ENCODE measurements at regions not wholly inside any gene's neighbourhood (a gene's known extent, or its start where the extent isn't known, plus 50 kb on each side); places are given as distances from the start of the nearest gene placed in this dataset.
"Not testable (repeated sequence)": the region's sequence is repeated elsewhere in the genome, so short reads cannot be mapped to it uniquely, and the experiment has no call there.

DNA sequence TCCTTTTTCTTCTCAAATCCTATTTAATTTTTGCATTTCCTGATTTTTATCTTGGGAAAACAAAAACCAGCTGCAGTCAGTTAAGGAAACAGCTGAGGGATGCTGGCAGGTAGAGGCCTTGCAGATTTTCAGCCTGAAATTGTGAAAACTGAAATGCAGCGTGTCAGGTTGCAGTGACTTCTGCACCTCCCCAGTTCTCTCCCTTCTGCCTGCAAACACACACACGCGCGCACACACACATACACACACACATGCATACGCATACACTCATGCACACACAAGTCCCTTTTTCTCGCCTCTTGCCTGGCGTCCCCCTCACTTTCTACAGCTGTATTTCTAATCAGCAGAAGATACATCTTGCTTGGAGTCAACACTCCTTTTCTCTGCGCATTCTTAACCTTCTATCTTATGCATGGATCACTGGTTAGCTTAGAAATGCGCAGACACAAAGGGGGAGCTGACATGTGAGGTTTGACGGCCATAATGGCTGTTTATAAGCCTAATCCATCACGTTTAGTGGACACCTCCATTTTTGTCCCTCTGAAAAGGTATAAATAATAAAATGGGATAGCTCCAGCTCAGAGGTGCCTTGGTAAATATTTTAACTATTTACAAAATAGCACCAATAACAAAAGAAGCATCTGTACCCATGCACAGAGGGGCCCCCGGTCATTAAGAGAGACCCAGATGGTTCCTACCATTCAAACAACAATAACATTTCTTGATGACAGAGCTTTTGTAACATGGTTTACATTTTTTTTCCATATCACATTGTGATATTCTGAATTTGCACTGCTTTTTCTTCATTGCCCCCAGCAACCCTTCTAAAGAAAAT lies 392.1 kb upstream of the SALL1 start:
- no peak for DNase-seq (ENCODE audit: low spot score)

DNA sequence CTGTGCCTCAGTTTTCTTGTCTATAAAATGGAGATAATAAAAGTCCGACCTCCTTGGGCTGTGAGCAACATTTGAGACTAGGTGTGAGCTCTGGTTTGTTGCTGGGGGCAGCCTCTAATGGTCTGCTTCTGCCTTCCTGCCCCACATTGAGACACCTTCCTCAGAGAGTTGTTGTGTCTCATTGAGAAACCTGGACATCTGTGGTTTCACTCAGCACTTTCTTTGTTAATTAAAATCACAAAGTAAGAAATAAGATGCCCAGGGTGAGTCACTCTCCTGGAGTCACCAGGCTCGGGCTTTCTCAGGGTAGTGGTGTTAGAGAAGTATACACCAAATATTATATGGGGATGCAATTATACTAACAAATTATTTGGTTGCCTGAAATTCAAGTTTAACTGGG lies 389.2 kb upstream of the SALL1 start:
- peak; percentile 14 for DNase-seq (ENCODE audit: low spot score)

DNA sequence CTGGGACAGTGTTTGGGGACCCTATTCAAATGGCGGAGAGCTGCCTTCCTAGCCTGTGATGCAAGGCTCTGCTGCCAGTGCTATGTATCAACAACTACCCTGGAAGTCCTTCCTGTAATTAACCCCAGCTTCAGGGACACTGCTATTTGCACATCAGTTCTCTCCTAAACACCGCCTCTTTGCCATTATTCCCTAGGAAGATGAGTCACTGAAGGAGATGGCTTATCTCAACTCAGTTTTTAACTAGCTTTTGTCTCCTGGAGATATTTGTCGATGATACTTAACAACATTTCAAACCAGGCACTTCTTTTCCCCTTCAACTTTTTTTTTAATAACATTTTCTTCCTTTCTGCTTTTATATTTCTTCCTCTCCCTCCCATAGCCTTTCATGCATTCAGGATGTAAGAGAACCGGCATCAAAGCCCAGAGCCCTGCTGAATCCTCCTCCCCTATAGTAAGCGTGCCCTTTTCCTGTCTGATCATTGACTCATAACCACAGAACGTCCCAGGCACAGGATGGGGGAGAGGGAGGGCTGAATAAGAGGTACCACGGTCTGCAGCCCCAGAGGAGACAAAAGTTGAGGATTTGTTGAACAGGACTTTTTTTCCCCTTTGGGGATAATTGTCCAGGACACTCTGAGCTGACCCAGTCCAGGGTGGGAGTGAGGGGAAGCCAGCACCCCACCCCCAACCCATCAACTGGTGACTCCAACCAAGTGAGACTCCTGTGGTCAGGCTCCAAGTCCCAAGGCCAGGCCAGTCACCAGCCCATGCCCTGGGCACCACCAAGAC lies 387.8 kb upstream of the SALL1 start:
- peak; percentile 88 for DNase-seq (ENCODE audit: low spot score)

DNA sequence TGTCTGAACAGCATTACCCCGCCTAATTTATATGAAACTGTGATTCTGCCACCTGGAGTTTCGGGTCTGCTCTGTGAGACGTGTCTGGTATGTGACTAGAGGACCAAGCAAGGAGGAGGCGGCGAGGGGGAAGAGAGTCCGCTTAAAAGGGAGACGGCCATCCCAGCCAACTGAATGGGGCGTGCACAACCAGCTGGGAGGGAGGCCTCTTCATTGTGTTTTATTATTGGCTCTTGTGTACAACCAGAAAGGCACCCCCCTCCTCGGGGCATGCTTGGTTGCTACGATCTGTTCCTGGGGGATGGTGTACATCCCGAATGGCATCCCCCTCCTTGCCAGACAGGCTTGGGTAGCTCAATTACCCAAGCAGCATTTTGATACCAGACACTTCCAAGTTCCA lies 384.5 kb upstream of the SALL1 start:
- DNase-seq (ENCODE audit: low spot score): no peak

DNA sequence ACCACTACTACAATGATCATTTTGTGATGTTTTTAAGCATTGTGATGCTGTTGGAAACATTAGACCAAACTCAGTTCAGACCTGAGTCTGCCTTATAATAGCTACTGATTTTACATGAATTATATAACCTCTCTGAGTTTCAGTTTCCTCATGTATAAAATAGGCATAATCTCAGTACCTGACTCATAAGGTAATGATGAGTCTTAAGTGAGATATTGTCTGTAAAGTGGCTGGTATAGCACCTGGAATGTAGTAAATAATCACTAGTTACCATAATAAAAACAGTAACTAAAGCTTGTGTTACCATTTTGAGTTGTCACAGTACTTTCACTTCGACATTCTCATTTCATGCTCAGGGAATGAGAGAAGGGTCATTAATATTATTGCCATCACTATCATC lies 381.5 kb upstream of the SALL1 start:
- no peak for DNase-seq (ENCODE audit: low spot score)

DNA sequence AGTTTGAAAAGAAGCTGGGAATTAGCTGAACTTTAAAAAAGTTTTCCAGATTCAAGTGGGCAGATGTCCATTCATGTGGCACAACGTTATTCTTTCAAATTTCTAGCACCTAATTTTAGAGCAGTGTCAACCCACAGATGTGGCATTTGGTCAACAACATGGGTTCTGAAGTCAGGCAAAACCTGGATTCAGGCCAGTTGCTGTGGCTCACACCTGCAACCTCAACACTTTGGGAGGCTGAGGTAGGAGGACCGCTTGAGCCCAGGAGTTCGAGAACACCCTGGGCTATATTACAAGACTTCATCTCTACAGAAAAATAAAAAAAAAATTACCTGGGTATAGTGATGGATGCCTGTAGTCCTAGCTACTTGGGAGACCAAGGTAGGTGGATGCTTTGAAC lies 380.2 kb upstream of the SALL1 start:
- no peak for DNase-seq (ENCODE audit: low spot score)

DNA sequence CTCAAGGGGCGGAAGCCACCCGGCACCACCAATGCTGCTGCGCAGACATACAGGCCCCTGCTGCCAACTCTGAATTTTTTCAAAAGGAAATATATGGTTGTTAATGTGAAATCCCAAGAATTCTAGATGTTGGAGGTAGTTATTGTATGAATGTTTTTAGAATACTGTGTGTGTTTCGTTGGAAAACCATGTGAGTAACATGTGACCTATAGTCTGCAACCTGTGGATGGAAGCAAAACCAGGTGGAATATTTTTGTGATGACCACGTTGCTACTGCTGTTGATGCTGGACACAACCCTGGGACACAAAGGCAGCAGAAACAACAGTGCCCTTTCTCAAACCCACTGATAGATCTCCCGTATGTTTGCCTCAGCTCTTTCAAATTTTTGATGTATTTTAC lies 376.3 kb upstream of the SALL1 start:
- no peak for DNase-seq (ENCODE audit: low spot score)

DNA sequence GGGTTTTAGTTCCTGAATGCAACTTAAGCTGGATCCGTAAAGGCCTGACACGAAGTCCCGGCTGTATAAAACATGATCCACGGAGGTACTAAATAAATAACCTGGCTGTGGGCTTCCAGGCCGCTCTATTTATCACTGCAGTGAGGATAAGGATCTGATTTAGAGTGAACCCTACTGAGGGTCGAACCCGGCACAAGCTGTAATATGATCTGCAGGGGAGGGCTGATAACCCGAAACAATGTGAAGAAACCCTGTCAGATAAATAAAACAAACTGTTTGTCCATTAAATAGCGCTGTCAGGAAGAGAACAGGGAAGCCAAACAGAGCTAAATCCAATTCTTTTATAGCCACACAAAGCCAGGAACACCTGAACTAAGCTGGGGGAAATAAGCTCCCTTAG lies 375.6 kb upstream of the SALL1 start:
- DNase-seq (ENCODE audit: low spot score): no peak

DNA sequence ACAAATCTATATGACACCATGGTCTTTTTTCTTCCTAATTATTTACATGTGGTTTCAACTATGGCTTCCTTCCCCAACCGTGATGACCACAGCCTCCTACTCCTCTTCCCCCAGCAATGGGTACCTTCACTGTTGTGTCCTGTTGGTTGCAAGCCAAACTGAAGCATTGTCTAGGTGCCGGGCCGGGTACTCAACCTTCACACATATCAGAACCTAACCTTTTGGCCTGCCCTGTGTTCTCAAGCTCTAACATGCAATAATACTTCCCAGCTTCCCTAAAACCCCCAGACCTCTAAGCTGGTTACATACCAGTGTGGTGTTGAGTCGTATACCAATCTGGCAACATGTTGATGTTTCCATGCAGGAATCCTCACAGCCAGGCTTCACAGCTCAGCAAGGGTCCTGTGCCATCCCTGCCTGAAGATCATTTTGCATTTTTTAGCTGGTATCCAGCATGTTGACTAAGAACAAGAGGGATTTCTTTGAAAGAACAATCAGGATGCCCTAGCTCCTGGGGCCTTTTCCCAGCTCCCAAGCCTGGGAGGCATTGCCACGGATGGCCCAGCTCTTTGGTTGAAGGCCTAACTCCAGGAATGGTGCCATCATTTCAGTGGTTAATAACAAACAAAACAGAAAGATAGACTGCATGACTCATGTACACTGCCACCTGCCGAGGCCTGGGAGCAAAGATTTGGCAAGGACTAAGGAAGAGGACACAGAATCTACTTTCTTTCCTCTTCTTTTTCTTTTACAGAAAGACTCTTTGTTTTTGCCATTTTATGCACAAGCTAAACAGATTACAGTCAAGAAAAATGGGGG lies 373.7 kb upstream of the SALL1 start:
- DNase-seq (ENCODE audit: low spot score): peak; percentile 24

DNA sequence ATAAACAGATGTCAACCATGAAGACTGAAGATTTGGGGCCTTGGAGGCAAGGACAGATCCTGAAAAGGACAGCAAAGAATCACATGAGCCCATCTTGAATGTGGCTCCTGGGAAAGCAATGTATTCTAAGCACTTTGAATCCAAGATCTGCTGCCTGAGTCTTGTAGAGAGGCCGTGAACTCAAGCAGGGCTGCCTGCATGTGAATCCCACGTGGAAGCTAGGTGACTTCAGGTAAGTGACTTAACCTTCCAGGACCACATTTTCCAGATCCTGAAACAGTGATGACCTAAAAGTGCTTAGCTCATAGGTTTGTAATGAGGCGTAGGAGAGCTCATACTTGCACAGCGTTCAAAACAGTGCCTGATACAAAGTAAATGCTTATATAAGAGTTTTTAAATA lies 373.0 kb upstream of the SALL1 start:
- DNase-seq (ENCODE audit: low spot score): no peak

DNA sequence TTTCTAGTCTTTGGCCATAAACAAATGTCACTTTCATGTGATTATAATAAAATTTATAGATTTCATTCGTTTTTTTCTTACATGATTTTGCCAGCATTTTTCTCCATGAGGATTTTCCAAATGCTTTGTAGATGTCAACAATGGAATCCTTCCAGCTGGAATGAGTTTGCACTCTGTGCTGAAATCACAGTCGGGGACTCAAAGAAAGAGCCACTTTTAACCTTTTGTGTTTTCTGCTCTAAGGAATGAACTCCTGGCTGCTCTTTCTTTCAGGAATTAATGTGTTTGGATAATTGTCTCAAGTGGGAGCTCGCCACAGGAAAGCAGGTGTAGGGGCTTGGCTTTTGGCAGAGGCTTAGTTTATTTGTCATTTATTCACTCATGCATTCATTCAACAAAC lies 372.3 kb upstream of the SALL1 start:
- DNase-seq (ENCODE audit: low spot score): no peak

DNA sequence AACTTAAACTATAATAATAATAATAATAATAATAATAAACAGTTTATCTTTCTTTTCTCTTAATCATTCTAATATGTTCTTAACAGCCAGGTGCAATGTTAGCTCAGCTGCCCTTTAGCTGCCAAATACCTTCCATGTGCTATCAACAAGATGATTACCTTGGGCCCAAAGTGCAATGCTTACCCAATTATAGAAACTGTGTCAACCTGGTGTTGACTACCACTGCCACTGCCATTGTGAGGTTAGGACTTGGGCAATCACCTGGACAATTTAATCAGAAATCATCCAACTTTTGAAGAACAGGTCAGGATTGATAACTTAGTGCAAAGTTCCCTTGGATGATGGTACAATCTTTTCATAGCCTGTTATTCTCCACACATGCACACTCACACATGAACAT lies 371.8 kb upstream of the SALL1 start:
- no peak for DNase-seq (ENCODE audit: low spot score)

DNA sequence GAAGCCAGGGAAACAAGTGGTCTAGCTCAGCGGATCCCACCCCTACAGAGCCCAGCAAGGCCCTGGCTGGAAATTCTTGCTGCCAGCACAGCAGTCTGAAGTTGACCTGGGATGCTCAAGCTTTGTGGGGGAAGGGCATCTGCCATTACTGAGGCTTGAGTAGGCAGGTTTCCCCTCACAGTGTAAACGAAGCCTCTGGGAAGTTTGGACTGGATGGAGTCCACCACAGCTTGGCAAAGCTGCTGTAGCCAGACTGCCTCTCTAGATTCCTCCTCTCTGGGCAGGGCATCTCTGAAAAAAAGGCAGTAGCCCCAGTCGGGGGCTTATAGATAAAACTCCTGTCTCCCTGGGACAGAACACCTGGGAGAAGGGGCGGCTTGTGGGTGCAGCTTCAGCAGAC lies 365.9 kb upstream of the SALL1 start:
- DNase-seq (ENCODE audit: low spot score): not testable (repeated sequence)

DNA sequence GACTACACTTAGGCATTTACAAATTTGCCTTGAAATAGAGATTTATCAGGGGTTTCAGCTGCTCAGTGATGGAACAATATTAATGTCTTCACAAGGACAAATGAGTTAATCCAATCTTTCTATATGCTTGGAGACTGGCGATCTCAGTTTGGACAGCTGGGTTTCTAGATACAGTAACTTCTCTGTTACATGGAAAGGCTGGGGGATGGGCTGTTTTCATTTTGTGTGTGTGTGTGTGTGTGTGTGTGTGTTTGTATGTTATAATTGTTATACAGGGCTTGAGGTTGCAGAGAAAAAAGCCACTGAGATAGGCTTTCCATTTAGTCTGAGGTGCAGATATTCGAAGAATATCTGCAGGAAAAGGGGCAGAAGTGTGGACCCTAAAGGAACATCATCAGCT lies 359.3 kb upstream of the SALL1 start:
- no peak for DNase-seq (ENCODE audit: low spot score)

DNA sequence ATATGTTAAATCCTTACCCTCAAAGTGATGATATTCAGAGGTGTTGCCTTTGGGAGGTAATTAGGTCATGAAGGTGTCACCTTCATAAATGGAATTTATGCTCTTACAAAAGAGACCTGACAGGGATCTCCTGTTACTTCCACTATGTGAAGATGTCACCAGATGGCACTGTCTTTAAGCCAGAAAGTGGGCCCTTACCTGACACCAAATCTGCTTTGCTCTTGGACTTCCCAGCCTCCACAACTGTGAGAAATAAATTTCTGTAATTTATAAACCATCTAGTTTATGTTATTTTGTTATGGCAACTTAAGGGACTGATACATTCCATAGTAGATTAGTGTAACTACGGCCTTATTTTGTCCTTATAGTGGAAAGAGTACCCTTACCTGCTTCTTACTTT lies 358.3 kb upstream of the SALL1 start:
- DNase-seq (ENCODE audit: low spot score): no peak

DNA sequence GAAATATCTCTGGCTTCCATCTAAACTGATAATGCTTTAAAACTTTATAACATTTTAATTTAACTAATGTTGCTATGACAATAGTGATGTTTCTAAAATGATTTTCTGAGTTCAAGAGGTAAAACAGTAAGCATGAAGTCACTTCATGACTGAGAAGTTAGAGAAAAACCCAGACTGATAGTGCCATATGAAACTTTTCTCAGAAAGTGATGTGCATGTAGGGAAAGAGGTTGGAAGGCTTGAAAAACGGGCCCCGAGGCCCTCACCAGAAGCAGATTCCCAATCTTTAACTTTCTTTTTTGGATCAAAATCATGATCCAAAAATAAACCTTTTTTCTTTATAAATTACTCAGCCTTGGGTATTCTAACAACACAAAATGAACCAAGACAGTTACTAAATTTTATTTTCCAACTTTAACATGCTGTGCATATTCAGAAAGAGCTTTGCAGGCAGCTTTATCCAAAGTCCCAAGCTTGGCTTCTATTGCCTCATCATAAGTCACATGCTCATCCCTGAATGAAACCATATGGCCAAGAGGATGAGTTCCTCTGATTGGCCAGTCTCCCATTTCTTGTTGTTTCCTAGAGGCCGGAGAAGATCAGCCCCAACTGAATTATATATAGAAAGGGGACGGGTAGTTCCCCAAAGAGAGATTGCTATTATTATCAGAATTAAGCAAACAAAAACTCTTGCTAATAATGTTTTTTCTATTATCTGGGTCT lies 357.6 kb upstream of the SALL1 start:
- no peak for DNase-seq (ENCODE audit: low spot score)

DNA sequence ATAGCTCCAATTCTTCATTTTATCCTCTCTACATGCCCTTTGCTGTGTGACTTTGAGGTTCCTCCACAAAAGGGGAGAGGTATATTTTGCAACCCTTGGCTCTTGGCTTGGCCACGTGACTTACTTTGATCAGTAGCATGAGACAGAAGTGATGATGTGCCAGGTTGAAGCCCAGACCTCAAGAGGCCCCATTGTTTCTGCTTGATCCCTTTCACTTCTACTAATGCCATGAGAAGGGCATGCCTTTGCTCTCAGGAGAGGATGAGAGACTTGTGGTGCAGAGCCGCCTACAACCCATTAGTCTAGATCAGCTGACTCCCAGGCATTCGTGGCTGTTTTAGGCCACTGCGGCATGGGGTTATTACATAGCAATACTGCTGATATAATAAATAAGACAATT lies 356.2 kb upstream of the SALL1 start:
- DNase-seq (ENCODE audit: low spot score): peak; percentile 51

DNA sequence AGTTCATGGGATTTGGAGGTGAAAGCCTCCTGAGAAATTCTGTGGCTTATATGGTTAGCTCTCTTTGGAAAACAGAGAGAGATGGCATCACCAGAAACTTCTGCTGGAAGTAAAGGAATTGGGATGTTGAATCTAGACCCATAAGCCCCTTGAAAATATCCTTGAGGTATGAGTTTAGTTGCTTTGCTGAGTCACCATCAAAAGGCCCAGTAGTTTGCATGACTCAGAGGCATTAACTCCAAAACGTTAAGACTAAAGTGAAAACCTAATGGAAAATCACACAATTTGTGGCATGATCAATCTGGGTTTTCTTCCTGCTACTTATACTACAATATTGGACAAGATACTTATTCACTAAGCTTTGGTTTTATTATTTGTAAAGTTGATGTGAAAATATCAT lies 349.2 kb upstream of the SALL1 start:
- no peak for DNase-seq (ENCODE audit: low spot score)

DNA sequence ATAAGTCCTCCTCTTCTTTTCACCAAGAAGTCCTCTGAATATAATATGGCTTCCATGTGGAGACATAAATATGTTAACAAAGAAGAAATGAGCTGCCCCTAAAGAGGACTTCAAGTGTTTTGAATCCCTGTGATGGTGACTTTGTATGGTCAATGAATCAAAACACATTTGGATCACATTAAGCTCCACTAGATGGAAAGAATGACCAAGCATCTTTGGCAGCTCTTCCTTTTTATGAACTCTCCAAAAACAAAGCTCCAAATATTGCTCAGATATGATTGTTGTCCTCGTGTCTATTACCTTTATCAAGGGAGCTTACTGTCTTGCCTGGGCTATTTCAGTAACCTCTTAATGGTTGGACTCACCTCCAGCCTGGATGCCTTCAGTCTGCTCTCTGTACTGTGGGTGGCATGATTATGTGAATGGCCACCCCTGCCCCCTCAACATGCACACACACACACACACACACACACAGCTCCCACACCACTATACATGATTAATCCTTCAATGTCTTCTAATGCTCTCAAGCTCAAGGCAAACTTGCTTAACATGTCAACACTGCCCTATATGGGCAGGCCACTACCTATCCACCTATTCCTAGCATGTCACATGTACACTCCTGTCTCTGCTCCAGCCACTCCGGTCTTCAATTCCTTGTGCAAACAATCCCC lies 346.6 kb upstream of the SALL1 start:
- no peak for DNase-seq (ENCODE audit: low spot score)

DNA sequence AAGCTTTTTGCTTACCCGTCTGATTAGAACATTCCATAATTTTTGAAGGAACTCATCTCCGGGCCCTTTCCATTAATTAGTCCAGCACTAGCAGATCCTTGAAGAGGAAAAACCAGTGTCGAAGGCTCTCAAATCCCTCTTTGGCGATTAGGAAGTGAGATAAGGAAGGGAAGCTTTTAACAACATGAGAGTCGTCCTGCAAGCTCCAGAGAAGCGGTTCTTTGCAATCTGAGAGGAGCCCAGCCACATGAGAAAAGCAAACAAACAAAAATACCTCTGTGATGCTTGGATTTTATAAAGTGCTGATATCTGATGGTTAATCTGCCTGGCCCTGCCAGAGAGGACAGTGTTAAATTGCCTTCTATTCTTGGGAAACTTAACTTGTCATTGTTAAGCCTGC lies 339.8 kb upstream of the SALL1 start:
- no peak for DNase-seq (ENCODE audit: low spot score)

DNA sequence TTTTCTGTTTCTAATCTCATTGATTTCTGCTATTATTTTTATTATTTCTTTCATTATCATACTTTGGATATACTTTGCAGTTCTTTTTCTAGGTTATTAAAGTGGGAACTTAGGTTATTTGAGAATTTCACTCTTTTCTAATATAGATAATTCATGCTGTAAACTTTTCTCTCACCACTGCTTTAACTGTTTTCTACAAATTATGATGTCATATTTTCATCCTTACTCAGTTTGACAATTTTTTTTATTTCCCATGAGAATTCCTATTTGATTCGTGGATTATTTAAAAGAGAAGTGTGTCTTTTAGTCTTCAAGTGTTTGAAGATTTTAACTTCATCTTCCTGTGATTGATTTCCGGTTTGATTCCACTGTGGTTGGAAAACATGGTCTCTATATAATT lies 336.8 kb upstream of the SALL1 start:
- no peak for DNase-seq (ENCODE audit: low spot score)

Data from COLO829 (cell line).